Neural progenitor cell (in vitro differentiated cells): ENCODE measurements at regions not wholly inside any gene's neighbourhood (a gene's known extent, or its start where the extent isn't known, plus 50 kb on each side); places are given as distances from the start of the nearest gene placed in this dataset.

Experiments
- CTCF ChIP-seq: fragments of 200-600 bp; sonication (generic); IDR thresholded peaks from 2 replicates; pipeline ENCODE4 v1.5.1; 2017; ENCODE audit warnings: antibody characterized with exemption, mild to moderate bottlenecking
- EZH2 ChIP-seq: fragments of 200-600 bp; sonication (generic); IDR thresholded peaks from 2 replicates; pipeline ENCODE4 v1.6.1; 2017; ENCODE audit warnings: antibody characterized with exemption, mild to moderate bottlenecking, moderate library complexity
- EZH2phosphoT487 ChIP-seq: fragments of 200-600 bp; sonication (generic); IDR thresholded peaks from 2 replicates; pipeline ENCODE4 v1.6.1; 2017; ENCODE audit warnings: antibody characterized with exemption

DNA sequence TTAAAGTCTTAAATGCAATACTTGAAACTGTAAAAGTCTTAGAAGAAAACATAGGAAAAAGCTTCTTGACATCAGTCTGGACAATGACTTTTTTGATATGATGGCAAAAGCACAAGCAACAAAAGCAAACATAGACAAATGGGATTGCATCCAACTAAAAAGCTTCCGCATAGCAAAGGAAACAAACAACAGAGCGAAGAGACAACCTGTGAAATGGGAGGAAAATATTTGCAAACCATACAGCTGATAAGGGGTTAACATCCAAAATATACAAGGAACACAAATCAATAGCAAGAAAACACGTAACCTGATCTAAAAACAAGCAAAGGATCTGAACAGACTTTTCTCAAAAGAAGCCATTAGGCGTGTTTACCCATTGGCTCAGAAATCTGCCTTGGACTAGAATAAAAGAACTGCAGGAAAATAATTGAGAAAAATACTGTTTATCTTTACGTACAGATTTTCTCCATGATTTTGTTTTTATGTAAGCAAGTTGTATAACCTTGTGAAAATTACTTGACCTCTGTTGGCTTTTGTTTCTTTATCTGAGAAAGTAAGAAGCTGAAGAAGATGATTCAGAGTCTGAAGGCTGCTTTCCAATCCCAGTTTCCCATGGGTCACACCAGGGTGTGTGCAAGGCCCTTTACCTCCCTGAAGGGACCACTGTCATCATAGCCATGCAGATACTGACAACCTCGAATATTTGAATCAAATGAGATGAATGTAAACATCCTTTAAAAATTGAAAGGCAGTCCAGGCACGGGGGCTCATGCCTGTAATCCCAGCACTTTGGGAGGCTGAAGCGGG lies 99.1 kb upstream of the LANCL2 start:
- TF ChIP-seq CTCF, result no peak
- no peak for TF ChIP-seq EZH2
- TF ChIP-seq EZH2phosphoT487, result no peak
